NCI-H82 treated with DMSO at 0.1 percent for 48 hours (cell line): ENCODE measurements at regions not wholly inside any gene's neighbourhood (a gene's known extent, or its start where the extent isn't known, plus 50 kb on each side); places are given as distances from the start of the nearest gene placed in this dataset.
"Not testable (repeated sequence)": the region's sequence is repeated elsewhere in the genome, so short reads cannot be mapped to it uniquely, and the experiment has no call there.

ENCODE experiments used
- DNase-seq: peaks from one replicate; lab custom pipeline; 2025; ENCODE audit not compliant: unreplicated experiment; lab: John Stamatoyannopoulos, UW

DNA sequence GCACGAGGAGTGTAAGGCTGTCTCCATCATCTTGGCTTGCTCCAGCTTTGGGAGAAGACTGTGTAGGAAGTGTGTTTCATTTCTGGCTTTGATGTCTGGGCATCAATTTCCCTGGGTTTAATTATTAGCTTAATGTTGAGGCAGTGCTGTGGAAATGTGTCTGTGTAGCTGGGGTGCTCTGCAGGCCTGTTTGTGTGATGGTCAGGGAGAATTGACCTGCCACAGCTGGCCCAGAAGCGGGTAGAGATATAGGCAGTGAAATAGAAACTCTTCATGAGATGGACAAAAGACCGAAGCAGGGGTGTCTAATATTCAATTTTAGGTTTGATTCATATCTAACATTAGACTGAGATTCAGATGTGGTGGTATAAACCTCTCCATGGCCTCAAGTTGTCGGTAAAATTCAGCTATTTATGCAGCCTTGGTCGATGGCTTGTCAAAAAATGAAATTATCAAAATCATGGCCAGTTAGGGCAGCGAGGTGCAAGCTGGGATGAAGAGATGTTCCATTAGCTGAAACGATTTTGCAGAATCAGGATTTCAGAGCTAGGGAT lies 95.3 kb upstream of the SNX9 start:
- DNase-seq: no peak

DNA sequence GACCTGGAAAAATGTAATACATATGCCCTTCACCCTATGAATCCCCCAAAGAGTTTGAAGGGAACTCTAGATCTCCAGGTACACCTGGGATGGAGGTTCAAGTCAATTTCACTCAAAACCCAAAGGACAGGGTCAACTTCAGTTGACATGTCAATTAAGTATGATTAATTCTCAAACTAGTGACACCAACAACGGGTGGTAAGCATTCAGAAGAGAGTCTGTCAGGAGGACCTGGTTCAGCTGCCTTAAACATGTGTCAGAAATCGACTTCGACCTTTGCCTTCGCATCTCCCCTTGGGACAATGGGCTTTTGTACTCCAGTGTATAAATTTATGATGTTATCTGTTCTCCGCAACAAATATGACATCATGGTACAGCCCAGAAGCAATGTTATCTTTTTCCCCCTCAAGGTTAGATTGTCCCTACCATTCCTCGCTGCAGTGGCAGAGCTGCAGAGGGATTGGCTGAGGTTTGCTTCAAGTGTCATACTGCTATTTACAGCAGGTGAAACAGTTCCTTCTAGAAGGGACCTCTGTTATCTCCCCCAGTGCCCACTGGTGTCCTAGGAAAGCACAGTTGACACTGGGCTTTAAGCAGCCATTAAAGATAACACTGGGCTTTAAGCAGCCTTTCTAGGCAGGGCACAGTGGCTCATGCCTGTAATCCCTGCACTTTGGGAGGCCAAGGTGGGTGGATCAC lies 94.7 kb upstream of the SNX9 start:
- no peak for DNase-seq

- no peak for DNase-seq
Observed at GRCh38 chr6:157731221-157731620, 91.8 kb upstream of the SNX9 start.

DNA sequence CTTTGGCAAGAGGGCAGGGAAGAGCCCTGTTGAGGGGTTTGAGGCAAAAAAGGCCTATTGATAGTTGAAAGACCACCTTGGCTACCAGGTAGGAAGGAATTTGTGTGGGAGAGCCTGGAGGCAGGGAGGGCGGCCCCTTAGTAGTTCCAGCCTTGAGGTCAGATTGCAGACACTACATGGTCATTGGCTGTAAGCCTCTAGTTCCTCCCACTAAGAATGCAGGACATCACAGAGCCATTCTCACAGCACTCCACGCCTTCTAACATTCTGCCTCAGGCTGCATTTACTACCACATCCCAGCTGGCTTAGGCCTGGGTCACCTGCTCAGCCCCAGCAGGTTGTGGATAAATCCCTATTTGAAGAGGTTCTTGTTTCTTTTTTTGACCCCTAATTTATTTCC lies 91.0 kb upstream of the SNX9 start:
- no peak for DNase-seq

GRCh38 chr6:157732416-157733161 lies 90.5 kb upstream of the SNX9 start:
- no peak for DNase-seq

GRCh38 chr6:157736555-157736954 lies 86.5 kb upstream of the SNX9 start:
- not testable (repeated sequence) for DNase-seq

- DNase-seq: no peak
Observed at GRCh38 chr6:157741321-157741947, 81.6 kb upstream of the SNX9 start.

GRCh38 chr6:157741948-157742556 lies 81.0 kb upstream of the SNX9 start:
- no peak for DNase-seq

GRCh38 chr6:157744102-157744601 lies 78.9 kb upstream of the SNX9 start:
- no peak for DNase-seq

DNA sequence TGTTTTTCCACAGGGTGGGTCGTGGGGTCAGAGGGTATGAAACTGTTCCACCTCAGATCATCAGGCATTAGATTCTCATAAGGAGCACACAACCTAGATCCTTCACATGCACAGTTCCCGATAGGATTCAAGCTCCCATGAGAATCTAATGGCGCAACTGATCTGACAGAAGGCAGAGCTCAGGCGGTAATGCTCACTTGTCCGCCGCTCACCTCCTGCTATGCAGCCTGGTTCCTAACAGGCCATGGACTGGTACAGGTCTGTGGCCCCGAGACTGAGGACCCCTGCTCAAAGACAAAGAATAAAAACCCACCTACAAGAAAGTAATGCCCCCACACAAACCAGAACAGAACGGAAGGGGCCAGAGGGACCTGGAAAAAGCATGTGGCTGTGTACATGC lies 76.1 kb upstream of the SNX9 start:
- no peak for DNase-seq

GRCh38 chr6:157747370-157747769 lies 75.7 kb upstream of the SNX9 start:
- no peak for DNase-seq

DNA sequence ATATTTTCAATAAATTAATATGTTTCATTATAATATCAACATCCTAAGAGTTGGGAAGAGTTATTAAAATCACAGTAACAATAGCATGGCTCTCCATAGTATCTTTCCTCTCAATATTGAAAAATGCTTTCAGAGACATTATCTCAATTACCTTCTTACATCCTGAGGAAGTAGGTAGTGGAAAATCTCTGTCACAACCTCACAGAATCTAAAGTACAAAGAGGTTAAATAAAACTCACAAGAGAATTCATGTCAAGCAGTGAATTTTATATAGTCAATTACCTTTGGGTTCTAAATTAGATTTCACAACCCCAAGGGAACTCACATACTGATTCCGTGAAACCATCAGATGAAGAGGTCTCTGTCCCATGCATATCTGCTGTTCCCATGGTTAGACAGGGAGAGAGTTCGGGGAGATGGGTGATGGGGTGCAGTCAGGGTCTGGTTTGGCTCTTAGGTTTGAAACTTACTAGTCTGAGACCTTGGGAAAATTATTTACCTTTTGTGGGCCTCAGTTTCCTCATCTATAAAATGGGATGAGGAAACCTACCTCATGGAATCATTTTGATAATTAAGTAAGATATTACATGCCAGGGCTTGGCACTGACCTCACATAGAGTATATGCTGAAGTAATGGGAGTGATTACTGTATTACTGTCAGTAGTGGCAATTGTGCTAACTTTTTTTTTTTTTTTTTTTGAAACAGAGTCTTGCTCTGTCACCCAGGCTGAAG lies 74.0 kb upstream of the SNX9 start:
- no peak for DNase-seq

- DNase-seq: not testable (repeated sequence)
Observed at GRCh38 chr6:157750973-157751372, 72.1 kb upstream of the SNX9 start.

- DNase-seq: no peak
Observed at GRCh38 chr6:157751547-157752200, 71.4 kb upstream of the SNX9 start.

- DNase-seq: not testable (repeated sequence)
Observed at GRCh38 chr6:157752879-157753278, 70.2 kb upstream of the SNX9 start.

DNA sequence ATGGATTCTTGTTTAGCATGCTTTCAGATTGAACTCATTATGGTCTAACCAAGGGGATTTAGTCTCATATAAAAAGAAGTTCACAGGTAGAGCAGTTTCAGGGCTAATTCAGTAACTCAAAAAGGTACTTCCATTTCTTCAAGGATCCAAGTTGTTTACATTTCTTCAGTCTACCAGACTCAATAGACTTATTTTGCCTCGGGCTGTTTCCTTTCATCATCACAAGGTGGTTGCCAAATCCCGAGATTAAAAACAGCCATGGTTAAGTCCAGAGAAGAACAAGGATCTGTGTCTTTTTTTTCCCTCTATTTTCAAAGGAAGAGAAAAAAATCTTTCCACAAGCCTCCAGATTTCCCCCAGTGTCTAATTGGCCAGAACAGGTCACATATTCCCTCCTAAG lies 69.8 kb upstream of the SNX9 start:
- DNase-seq: no peak

GRCh38 chr6:157753801-157754200 lies 69.2 kb upstream of the SNX9 start:
- not testable (repeated sequence) for DNase-seq

- DNase-seq: no peak
Observed at GRCh38 chr6:157754351-157754750, 68.7 kb upstream of the SNX9 start.

DNA sequence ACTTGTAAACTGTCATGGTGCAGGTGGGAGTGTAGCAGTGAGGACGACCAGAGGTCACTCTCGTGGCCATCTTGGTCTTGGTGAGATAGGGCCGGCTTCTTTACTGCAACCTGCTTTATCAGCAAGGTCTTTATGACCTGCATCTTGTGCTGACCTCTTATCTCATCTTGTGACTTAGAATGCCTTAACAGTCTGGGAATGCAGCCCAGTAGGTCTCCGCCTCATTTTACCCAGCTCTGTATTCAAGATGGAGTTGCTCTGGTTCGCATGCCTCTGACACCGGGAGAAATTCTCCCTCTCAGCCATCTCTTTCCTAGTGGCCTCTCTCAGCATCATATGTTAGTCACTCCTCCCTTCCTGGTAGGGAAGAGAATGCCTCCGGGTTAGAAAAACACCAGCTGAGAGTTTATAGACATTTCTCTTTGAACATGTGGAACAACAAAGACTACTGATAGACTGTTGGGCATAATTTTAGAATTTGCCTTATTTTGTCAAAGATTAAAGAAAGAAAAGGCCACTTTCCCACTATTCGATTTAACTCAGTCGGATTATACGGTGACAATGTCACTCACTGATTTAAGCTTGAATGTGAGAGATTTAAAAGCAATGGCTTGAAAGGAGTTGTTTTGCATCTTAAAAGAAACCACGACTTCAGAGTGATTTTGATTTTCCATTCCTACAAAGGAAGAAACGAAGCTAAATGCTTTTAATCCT lies 67.9 kb upstream of the SNX9 start:
- DNase-seq: no peak
